ENCODE measurements at regions not wholly inside any gene's neighbourhood (a gene's known extent, or its start where the extent isn't known, plus 50 kb on each side); places are given as distances from the start of the nearest gene placed in this dataset.

GRCh38 chr20:22442318-22442717, 142.1 kb downstream of the FOXA2 start:
- H3K9me3 Mint-ChIP-seq (ENCODE audit: low read depth): no peaks in the 10 kb centered on the region
- H3K36me3 Mint-ChIP-seq: no peaks in the 10 kb centered on the region
- H3K4me3 Mint-ChIP-seq: no peak overlapping the region
- H3K27me3 Mint-ChIP-seq: peaks cover 7% of the 10 kb centered on the region
- H3K27ac Mint-ChIP-seq: no peak overlapping the region
- no peaks in the 10 kb centered on the region for H3K4me1 Mint-ChIP-seq (ENCODE audit: low read depth)

- H3K36me3 Mint-ChIP-seq: no peaks in the 10 kb centered on the region
- no peaks in the 10 kb centered on the region for H3K9me3 Mint-ChIP-seq (ENCODE audit: low read depth)
- H3K27me3 Mint-ChIP-seq: peaks cover 7% of the 10 kb centered on the region
- H3K4me3 Mint-ChIP-seq: no peak overlapping the region
- H3K27ac Mint-ChIP-seq: no peak overlapping the region
- H3K4me1 Mint-ChIP-seq (ENCODE audit: low read depth): no peaks in the 10 kb centered on the region
Measured at GRCh38 chr20:22438926-22439325, 145.4 kb downstream of the FOXA2 start.

GRCh38 chr20:22438346-22438745, 146.0 kb downstream of the FOXA2 start:
- no peaks in the 10 kb centered on the region for H3K4me1 Mint-ChIP-seq (ENCODE audit: low read depth)
- H3K27me3 Mint-ChIP-seq: peaks cover 7% of the 10 kb centered on the region
- no peak overlapping the region for H3K4me3 Mint-ChIP-seq
- no peak overlapping the region for H3K27ac Mint-ChIP-seq
- H3K36me3 Mint-ChIP-seq: no peaks in the 10 kb centered on the region
- no peaks in the 10 kb centered on the region for H3K9me3 Mint-ChIP-seq (ENCODE audit: low read depth)

- Mint-ChIP-seq H3K27me3 (peaks cover 7% of the 10 kb centered on the region), H3K27ac (no peak overlapping the region), H3K36me3 (no peaks in the 10 kb centered on the region), H3K4me3 (no peak overlapping the region), H3K9me3 (ENCODE audit: low read depth) (no peaks in the 10 kb centered on the region), H3K4me1 (ENCODE audit: low read depth) (no peaks in the 10 kb centered on the region)
Measured at GRCh38 chr20:22437354-22437753, 147.0 kb downstream of the FOXA2 start.

GRCh38 chr20:22431419-22431818, 153.0 kb downstream of the FOXA2 start:
- Mint-ChIP-seq H3K4me1 (ENCODE audit: low read depth) (no peaks in the 10 kb centered on the region), H3K27ac (no peak overlapping the region), H3K27me3 (no peaks in the 10 kb centered on the region), H3K4me3 (no peak overlapping the region), H3K36me3 (no peaks in the 10 kb centered on the region), H3K9me3 (ENCODE audit: low read depth) (no peaks in the 10 kb centered on the region)

- H3K9me3 Mint-ChIP-seq (ENCODE audit: low read depth): no peaks in the 10 kb centered on the region
- H3K27ac Mint-ChIP-seq: no peak overlapping the region
- no peaks in the 10 kb centered on the region for H3K4me1 Mint-ChIP-seq (ENCODE audit: low read depth)
- H3K27me3 Mint-ChIP-seq: no peaks in the 10 kb centered on the region
- H3K36me3 Mint-ChIP-seq: no peaks in the 10 kb centered on the region
- no peak overlapping the region for H3K4me3 Mint-ChIP-seq
Measured at GRCh38 chr20:22430746-22431168, 153.6 kb downstream of the FOXA2 start.

GRCh38 chr20:22430154-22430745, 154.1 kb downstream of the FOXA2 start:
- Mint-ChIP-seq H3K36me3 (no peaks in the 10 kb centered on the region), H3K4me1 (ENCODE audit: low read depth) (no peaks in the 10 kb centered on the region), H3K9me3 (ENCODE audit: low read depth) (no peaks in the 10 kb centered on the region), H3K27ac (no peak overlapping the region), H3K4me3 (no peak overlapping the region), H3K27me3 (no peaks in the 10 kb centered on the region)

- Mint-ChIP-seq H3K4me1 (ENCODE audit: low read depth) (no peaks in the 10 kb centered on the region), H3K9me3 (ENCODE audit: low read depth) (no peaks in the 10 kb centered on the region), H3K27ac (no peak overlapping the region), H3K27me3 (no peaks in the 10 kb centered on the region), H3K36me3 (no peaks in the 10 kb centered on the region), H3K4me3 (no peak overlapping the region)
Measured at GRCh38 chr20:22429175-22430153, 154.9 kb downstream of the FOXA2 start.

GRCh38 chr20:22428051-22428450, 156.3 kb downstream of the FOXA2 start:
- Mint-ChIP-seq H3K9me3 (ENCODE audit: low read depth) (no peaks in the 10 kb centered on the region), H3K27ac (no peak overlapping the region), H3K4me1 (ENCODE audit: low read depth) (no peaks in the 10 kb centered on the region), H3K36me3 (no peaks in the 10 kb centered on the region), H3K27me3 (no peaks in the 10 kb centered on the region), H3K4me3 (no peak overlapping the region)

- no peaks in the 10 kb centered on the region for H3K27me3 Mint-ChIP-seq
- no peak overlapping the region for H3K27ac Mint-ChIP-seq
- no peaks in the 10 kb centered on the region for H3K36me3 Mint-ChIP-seq
- H3K9me3 Mint-ChIP-seq (ENCODE audit: low read depth): no peaks in the 10 kb centered on the region
- H3K4me3 Mint-ChIP-seq: no peak overlapping the region
- no peaks in the 10 kb centered on the region for H3K4me1 Mint-ChIP-seq (ENCODE audit: low read depth)
Measured at GRCh38 chr20:22426772-22427171, 157.6 kb downstream of the FOXA2 start.

- Mint-ChIP-seq H3K9me3 (ENCODE audit: low read depth) (no peaks in the 10 kb centered on the region), H3K4me1 (ENCODE audit: low read depth) (no peaks in the 10 kb centered on the region), H3K27me3 (no peaks in the 10 kb centered on the region), H3K27ac (no peak overlapping the region), H3K4me3 (no peak overlapping the region), H3K36me3 (no peaks in the 10 kb centered on the region)
Measured at GRCh38 chr20:22425344-22426295, 158.8 kb downstream of the FOXA2 start.

- Mint-ChIP-seq H3K4me1 (ENCODE audit: low read depth) (no peaks in the 10 kb centered on the region), H3K4me3 (no peak overlapping the region), H3K27ac (no peak overlapping the region), H3K36me3 (no peaks in the 10 kb centered on the region), H3K27me3 (no peaks in the 10 kb centered on the region), H3K9me3 (ENCODE audit: low read depth) (no peaks in the 10 kb centered on the region)
Measured at GRCh38 chr20:22423190-22423832, 161.1 kb downstream of the FOXA2 start.

GRCh38 chr20:22420116-22420598, 164.2 kb downstream of the FOXA2 start:
- H3K4me3 Mint-ChIP-seq: no peak overlapping the region
- no peak overlapping the region for H3K27ac Mint-ChIP-seq
- no peaks in the 10 kb centered on the region for H3K9me3 Mint-ChIP-seq (ENCODE audit: low read depth)
- no peaks in the 10 kb centered on the region for H3K36me3 Mint-ChIP-seq
- no peaks in the 10 kb centered on the region for H3K4me1 Mint-ChIP-seq (ENCODE audit: low read depth)
- H3K27me3 Mint-ChIP-seq: peaks cover 2% of the 10 kb centered on the region

GRCh38 chr20:22418738-22419137, 165.6 kb downstream of the FOXA2 start:
- H3K36me3 Mint-ChIP-seq: no peaks in the 10 kb centered on the region
- H3K4me1 Mint-ChIP-seq (ENCODE audit: low read depth): no peaks in the 10 kb centered on the region
- H3K9me3 Mint-ChIP-seq (ENCODE audit: low read depth): no peaks in the 10 kb centered on the region
- H3K4me3 Mint-ChIP-seq: no peak overlapping the region
- H3K27me3 Mint-ChIP-seq: peaks cover 2% of the 10 kb centered on the region
- no peak overlapping the region for H3K27ac Mint-ChIP-seq

All from activated naive CD8-positive, alpha-beta T cell (primary cell).